SW480 (cell line): ENCODE measurements at regions not wholly inside any gene's neighbourhood (a gene's known extent, or its start where the extent isn't known, plus 50 kb on each side); places are given as distances from the start of the nearest gene placed in this dataset.

ENCODE experiments used
- DNase-seq: peaks from one replicate; pipeline ENCODE4 v3.0.0-alpha.2; 2016; ENCODE audit warnings: low spot score

DNA sequence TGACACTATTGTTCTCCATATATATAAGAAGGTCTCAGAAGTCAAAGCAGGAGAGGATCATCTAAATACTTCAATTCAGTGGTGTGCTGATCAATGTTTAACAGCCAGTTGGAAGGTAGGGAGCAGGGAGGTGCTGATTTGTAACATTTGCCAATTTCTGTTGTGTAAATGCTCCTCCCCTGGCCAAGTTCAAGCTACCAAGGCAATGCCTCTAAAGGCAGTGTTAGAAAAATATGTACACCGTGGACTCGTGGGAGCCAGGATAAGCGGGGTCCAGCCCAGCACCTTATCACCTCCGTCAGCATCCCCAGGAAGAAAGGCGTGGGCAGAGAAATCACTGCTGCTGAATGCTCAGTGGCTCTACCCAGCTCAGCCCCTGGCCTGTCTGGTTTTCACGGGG, 75.3 kb upstream of the COX10 start:
- DNase-seq: no peak

- DNase-seq: no peak
These were observed 73.4 kb upstream of the COX10 start for GRCh38 chr17:13995856-13996271.

GRCh38 chr17:13996276-13996675, 73.0 kb upstream of the COX10 start:
- no peak for DNase-seq

DNA sequence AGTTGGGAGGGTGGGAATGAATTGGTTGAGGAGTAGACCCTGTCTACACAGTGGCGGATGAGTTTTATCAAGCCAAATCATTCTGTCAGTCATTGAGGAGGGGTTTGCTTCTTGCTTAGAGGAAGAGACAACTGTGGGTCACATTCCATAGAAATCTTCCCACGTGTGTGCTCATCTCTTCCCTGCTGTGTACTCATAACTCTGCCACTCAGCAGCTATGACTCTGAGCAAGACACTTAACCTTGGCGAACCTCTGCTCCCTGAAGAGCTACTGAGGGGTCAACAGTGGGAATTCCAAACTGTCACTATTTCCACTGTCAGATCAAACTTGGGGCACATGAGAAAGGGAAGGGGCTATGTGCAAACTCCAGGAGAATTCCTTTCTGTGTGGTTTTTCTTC, 72.6 kb upstream of the COX10 start:
- no peak for DNase-seq

GRCh38 chr17:14004927-14005620, 64.2 kb upstream of the COX10 start:
- DNase-seq: no peak

- DNase-seq: no peak
These were observed 62.9 kb upstream of the COX10 start for GRCh38 chr17:14006249-14006942.

DNA sequence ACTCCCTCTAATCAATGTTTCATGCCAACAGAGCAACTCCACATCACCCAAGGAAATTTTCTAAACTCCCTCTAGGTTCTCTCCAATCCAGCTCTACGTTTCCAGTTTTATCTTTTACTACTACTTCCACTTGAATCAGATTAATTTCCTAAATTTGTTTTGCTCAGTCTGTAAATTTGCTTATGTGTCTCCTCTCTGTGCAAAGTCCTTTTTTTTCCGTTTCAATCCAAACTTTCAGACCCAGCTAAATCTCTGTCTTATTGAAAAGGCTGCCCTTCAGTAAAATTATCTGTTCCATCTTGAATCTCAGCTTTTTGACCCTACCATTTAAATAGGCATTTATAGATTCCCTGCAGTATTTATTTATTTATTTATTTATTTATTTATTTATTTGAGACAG, 61.4 kb upstream of the COX10 start:
- DNase-seq: no peak

DNA sequence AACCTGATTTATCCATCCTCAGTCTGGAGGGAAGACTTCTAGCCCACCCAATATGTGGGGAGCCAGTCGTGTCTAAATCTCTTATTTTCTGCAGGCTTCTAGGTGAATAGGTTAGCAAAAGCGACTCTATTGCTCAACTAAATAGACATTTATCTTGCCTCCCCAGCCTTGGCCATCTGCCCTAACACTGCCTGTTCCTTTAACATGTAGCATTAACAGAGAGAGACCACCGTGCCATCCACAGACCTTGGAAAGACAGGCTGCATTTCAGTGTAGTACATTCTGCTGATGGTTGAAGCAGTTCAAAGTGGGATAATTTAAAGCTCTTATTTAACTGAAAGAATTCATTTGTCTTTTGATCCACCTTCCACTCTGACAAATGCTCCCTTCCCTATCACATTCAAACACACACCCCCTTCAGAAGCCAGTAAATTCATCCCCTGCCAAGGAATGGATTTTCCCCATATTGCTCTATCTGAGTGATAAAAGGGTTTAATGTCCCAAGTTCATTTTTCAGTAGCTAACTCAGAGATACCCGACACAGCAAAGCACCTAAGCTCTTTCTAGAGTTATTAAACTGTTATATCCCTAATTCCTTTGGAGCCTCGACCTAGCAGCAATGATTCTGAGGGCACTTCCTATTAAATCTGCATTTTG, 58.1 kb upstream of the COX10 start:
- DNase-seq: no peak

GRCh38 chr17:14011740-14012405, 57.4 kb upstream of the COX10 start:
- DNase-seq: no peak

- DNase-seq: no peak
These were observed 54.6 kb upstream of the COX10 start for GRCh38 chr17:14014657-14015056.

GRCh38 chr17:14015271-14015670, 54.0 kb upstream of the COX10 start:
- DNase-seq: no peak

DNA sequence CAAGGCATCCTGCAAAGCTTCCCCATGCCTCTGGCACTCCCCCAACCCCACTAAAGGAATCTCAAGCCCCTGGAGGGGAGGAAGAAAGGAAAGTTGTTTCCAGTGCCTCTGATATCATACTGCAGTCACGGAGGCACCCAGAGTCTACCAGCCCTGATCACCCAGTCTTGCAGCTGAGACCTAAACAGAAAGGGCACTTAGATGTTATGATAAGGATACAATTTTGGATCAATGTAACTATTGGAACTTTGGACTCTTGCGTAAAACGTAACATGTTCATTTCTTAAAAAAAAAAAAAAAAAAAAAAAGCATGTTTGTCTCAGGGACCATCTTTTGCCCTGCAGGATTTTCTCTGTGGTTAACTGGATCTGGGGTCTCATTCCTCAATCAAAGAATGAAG, 52.4 kb upstream of the COX10 start:
- DNase-seq: no peak

- peak; percentile 2 for DNase-seq
These were observed 49.9 kb upstream of the COX10 start for GRCh38 chr17:14019186-14019956.
